GM12892 (cell line): ENCODE measurements at regions not wholly inside any gene's neighbourhood (a gene's known extent, or its start where the extent isn't known, plus 50 kb on each side); places are given as distances from the start of the nearest gene placed in this dataset.

Source experiments
- DNase-seq: peaks from one replicate; pipeline ENCODE4 v3.0.0; 2011; ENCODE audit not compliant: insufficient read length
- FAIRE-seq: peaks from 2 replicates; lab custom pipeline; 2011; peaks lifted over from hg19 to GRCh38; lab: Jason Lieb, UNC
- POLR2A ChIP-seq: IDR thresholded peaks from 2 replicates; pipeline ENCODE4 v1.6.1; 2011; ENCODE audit warnings: low read depth, low read length, control low read depth
- POLR2AphosphoS5 ChIP-seq: IDR thresholded peaks from 2 replicates; pipeline ENCODE4 v1.6.1; 2011; ENCODE audit warnings: low read depth, low read length, control low read depth
- TAF1 ChIP-seq: IDR thresholded peaks from 2 replicates; pipeline ENCODE4 v1.6.1; 2011; ENCODE audit warnings: low read depth, mild to moderate bottlenecking, control low read depth, low read length, borderline replicate concordance

- DNase-seq (no peak), FAIRE-seq (no peak)
- TF ChIP-seq POLR2AphosphoS5: no peak
- no peak for TF ChIP-seq POLR2A
- no peak for TF ChIP-seq TAF1
Measured at GRCh38 chr2:83742117-83742782, 716.8 kb downstream of the SUCLG1 start.

- no peak for FAIRE-seq
- no peak for TF ChIP-seq TAF1
- TF ChIP-seq POLR2A: no peak
- TF ChIP-seq POLR2AphosphoS5: no peak
- no peak for DNase-seq
Measured at GRCh38 chr2:83730223-83730622, 728.9 kb downstream of the SUCLG1 start.

- TF ChIP-seq POLR2AphosphoS5: no peak
- no peak for TF ChIP-seq TAF1
- TF ChIP-seq POLR2A: no peak
- no peak for FAIRE-seq
- DNase-seq: no peak
Measured at GRCh38 chr2:83725735-83726134, 733.3 kb downstream of the SUCLG1 start.

GRCh38 chr2:83705146-83705545, 753.9 kb downstream of the SUCLG1 start:
- DNase-seq (no peak), FAIRE-seq (no peak)
- no peak for TF ChIP-seq TAF1
- TF ChIP-seq POLR2AphosphoS5: no peak
- TF ChIP-seq POLR2A: no peak

GRCh38 chr2:83703598-83703997, 755.5 kb downstream of the SUCLG1 start:
- FAIRE-seq (no peak), DNase-seq (no peak)
- no peak for TF ChIP-seq POLR2AphosphoS5
- TF ChIP-seq POLR2A: no peak
- no peak for TF ChIP-seq TAF1

GRCh38 chr2:83696838-83697237, 762.2 kb downstream of the SUCLG1 start:
- DNase-seq (no peak), FAIRE-seq (no peak)
- no peak for TF ChIP-seq POLR2AphosphoS5
- TF ChIP-seq POLR2A: no peak
- no peak for TF ChIP-seq TAF1

GRCh38 chr2:83695530-83695929, 763.5 kb downstream of the SUCLG1 start:
- DNase-seq (no peak), FAIRE-seq (no peak)
- TF ChIP-seq TAF1 (no peak), POLR2AphosphoS5 (no peak)

GRCh38 chr2:83695037-83695436, 764.0 kb downstream of the SUCLG1 start:
- no peak for FAIRE-seq

GRCh38 chr2:83689402-83689801, 769.7 kb downstream of the SUCLG1 start:
- FAIRE-seq (no peak), DNase-seq (no peak)
- no peak for TF ChIP-seq POLR2AphosphoS5
- no peak for TF ChIP-seq TAF1
- TF ChIP-seq POLR2A: no peak

More at GRCh38 chr2:83695037-83695436, 764.0 kb downstream of the SUCLG1 start:
- DNase-seq: no peak
- TF ChIP-seq TAF1: no peak
- TF ChIP-seq POLR2AphosphoS5: no peak
- TF ChIP-seq POLR2A: no peak

GRCh38 chr2:83686863-83687262, 772.2 kb downstream of the SUCLG1 start:
- FAIRE-seq (no peak), DNase-seq (no peak)
- TF ChIP-seq POLR2AphosphoS5 (no peak), POLR2A (no peak), TAF1 (no peak)

- DNase-seq (no peak), FAIRE-seq (no peak)
- TF ChIP-seq POLR2AphosphoS5: no peak
- no peak for TF ChIP-seq TAF1
- TF ChIP-seq POLR2A: no peak
Measured at GRCh38 chr2:83674050-83674449, 785.0 kb downstream of the SUCLG1 start.

- TF ChIP-seq POLR2AphosphoS5: no peak
- TF ChIP-seq TAF1: no peak
- no peak for TF ChIP-seq POLR2A
- DNase-seq (no peak), FAIRE-seq (no peak)
Measured at GRCh38 chr2:83665894-83666293, 793.2 kb downstream of the SUCLG1 start.
